K562 (cell line): ENCODE measurements at regions not wholly inside any gene's neighbourhood (a gene's known extent, or its start where the extent isn't known, plus 50 kb on each side); places are given as distances from the start of the nearest gene placed in this dataset.

ENCODE experiments used
- ATAC-seq: fragments of 200-7000 bp; cut with Tn5 transposase; 3 replicates; pipeline ENCODE4 v1.9.1; 2020; ENCODE audit warnings: moderate library complexity
- BruUV-seq: library from RNA; stranded (reverse); fragments of 400-500 nt; replicated peaks from 2 replicates; lab custom pipeline; 2021; lab: Mats Ljungman, UMichigan
- CTCF ChIA-PET: fragments of 300-600 bp; formaldehyde crosslinking; extraction: SDS; loops from one replicate; lab custom pipeline; 2021; ENCODE audit warnings: low intra/inter-chr PET ratio; lab: Yijun Ruan, JAX
- POLR2A ChIA-PET: fragments of 300-600, 350-650 bp; sonication (Branson Sonifier 250); formaldehyde crosslinking; extraction: SDS; loops from one replicate; lab custom pipeline; 2021; ENCODE audit warnings: antibody characterized with exemption, inconsistent platforms; lab: Yijun Ruan, JAX
- DNase-seq, 4 experiments: peaks; one replicate each; pipeline versions ENCODE4 v3.0.0 to v3.0.0-alpha.2; 2011 to 2018; ENCODE audit warnings: low spot score in 3 of 4, mixed read lengths in 3 of 4; ENCODE audit errors: extremely low read depth in 1 of 4
- FAIRE-seq: peaks from 2 replicates; lab custom pipeline; 2011; peaks lifted over from hg19 to GRCh38; lab: Jason Lieb, UNC
- H2AFZ ChIP-seq: 2 replicates; pipeline ENCODE4 v1.6.0; 2011; ENCODE audit warnings: low read depth, low read length, control low read depth, inconsistent platforms
- H3K27ac ChIP-seq: fragments of 200-600 bp; 3 replicates; pipeline ENCODE4 v1.8.0; 2011; ENCODE audit warnings: low read depth, mild to moderate bottlenecking, control low read depth, inconsistent platforms, low read length, moderate library complexity, mixed read lengths; ENCODE audit errors: extremely low read depth
- H3K27me3 ChIP-seq, 2 experiments: fragments of 300-600 bp in 1 of 2; 2 replicates in 1 of 2; 3 replicates in 1 of 2; pipeline versions ENCODE4 v1.6.0 to v1.8.0; 2011; ENCODE audit warnings: inconsistent platforms in 2 of 2, low read length in 2 of 2, mild to moderate bottlenecking in 1 of 2, mixed read lengths in 1 of 2, moderate library complexity in 1 of 2; ENCODE audit not compliant: control insufficient read depth in 2 of 2, insufficient read depth in 2 of 2
- H3K36me3 ChIP-seq: fragments of 300-600 bp; 3 replicates; pipeline ENCODE4 v1.8.0; 2011; ENCODE audit warnings: mild to moderate bottlenecking, low read length, inconsistent platforms; ENCODE audit not compliant: control insufficient read depth, insufficient read depth
- H3K4me1 ChIP-seq, 2 experiments: fragments of 200-600 bp in 1 of 2; replicated peaks in 1 of 2; 2 replicates in 1 of 2; 3 replicates in 1 of 2; pipeline versions ENCODE4 v1.5.1 to v1.8.0; 2011; ENCODE audit warnings: inconsistent platforms in 2 of 2, low read length in 2 of 2, mild to moderate bottlenecking in 1 of 2, mixed read lengths in 1 of 2, moderate library complexity in 1 of 2; ENCODE audit not compliant: control insufficient read depth in 2 of 2, insufficient read depth in 2 of 2
- H3K4me2 ChIP-seq: 2 replicates; pipeline ENCODE4 v1.6.1; 2011; ENCODE audit warnings: low read length, control low read depth, inconsistent platforms, mixed read lengths; ENCODE audit not compliant: insufficient read depth
- H3K4me3 ChIP-seq: fragments of 200-600 bp; sonication (generic), shearing (Covaris generic); 2 replicates; pipeline ENCODE4 v1.5.1; 2016; ENCODE audit warnings: control low read depth, inconsistent platforms
- H3K79me2 ChIP-seq: fragments of 200-600 bp; 3 replicates; pipeline ENCODE4 v1.8.0; 2011; ENCODE audit warnings: low read length, inconsistent platforms; ENCODE audit not compliant: control insufficient read depth, insufficient read depth
- H3K9ac ChIP-seq, 2 experiments: 2 replicates each; pipeline versions ENCODE4 v1.6.0 to v1.6.1; 2011; ENCODE audit warnings: low read depth in 2 of 2, low read length in 2 of 2, control low read depth in 1 of 2, inconsistent platforms in 1 of 2, mild to moderate bottlenecking in 1 of 2, mixed read lengths in 1 of 2; ENCODE audit not compliant: insufficient read depth in 1 of 2
- H3K9me1 ChIP-seq: one replicate; pipeline ENCODE4 v1.6.0; 2011; ENCODE audit warnings: inconsistent platforms, mild to moderate bottlenecking, low read length, moderate library complexity; ENCODE audit not compliant: control insufficient read depth, insufficient read depth
- H3K9me3 ChIP-seq: replicated peaks from 2 replicates; pipeline ENCODE4 v1.5.1; 2011; ENCODE audit warnings: low read depth, low read length, inconsistent platforms; ENCODE audit not compliant: control insufficient read depth, insufficient read depth
- H4K20me1 ChIP-seq: replicated peaks from 2 replicates; pipeline ENCODE4 v1.6.1; 2011; ENCODE audit warnings: low read length, inconsistent platforms, mixed read lengths; ENCODE audit not compliant: control insufficient read depth, insufficient read depth
- KAT2B ChIP-seq: IDR thresholded peaks from one replicate; pipeline ENCODE4 v1.6.1; 2012; ENCODE audit warnings: low read depth, mild to moderate bottlenecking, control low read depth, inconsistent platforms, low read length, moderate library complexity
- KLF1 ChIP-seq: fragments of 450-650 bp; IDR thresholded peaks from 2 replicates; pipeline ENCODE4 v1.6.1; 2016; ENCODE audit warnings: missing genetic modification characterization, missing compliant biosample characterization
- LCOR ChIP-seq: sonication (generic); formaldehyde crosslinking; IDR thresholded peaks from 2 replicates; pipeline ENCODE4 v1.8.0; 2022; ENCODE audit warnings: mild to moderate bottlenecking, missing genetic modification reagents
- MXD1 ChIP-seq: fragments of 250-450 bp; sonication (Bioruptor Pico); IDR thresholded peaks from 2 replicates; pipeline ENCODE4 v1.8.0; 2021; ENCODE audit warnings: borderline replicate concordance, mild to moderate bottlenecking, moderate library complexity; ENCODE audit not compliant: poor library complexity, severe bottlenecking
- RERE ChIP-seq: sonication (generic); formaldehyde crosslinking; IDR thresholded peaks from 2 replicates; pipeline ENCODE4 v1.8.0; 2023; ENCODE audit warnings: missing genetic modification reagents, mild to moderate bottlenecking, borderline replicate concordance
- TBL1XR1 ChIP-seq, 2 experiments: IDR thresholded peaks; 2 replicates each; pipeline ENCODE4 v1.6.1; 2012; ENCODE audit warnings: improper control_type of control experiment in 2 of 2, low read length in 2 of 2, mild to moderate bottlenecking in 1 of 2
- TEAD1 ChIP-seq, 2 experiments: fragments of 450-650 bp in 1 of 2; sonication (generic) in 1 of 2; formaldehyde crosslinking; IDR thresholded peaks; 2 replicates each; pipeline versions ENCODE4 v1.4.0 to v1.8.0; 2020 to 2022; ENCODE audit warnings: mild to moderate bottlenecking in 2 of 2, missing genetic modification reagents in 1 of 2
- THAP7 ChIP-seq: fragments of 250-450 bp; sonication (Bioruptor Pico); IDR thresholded peaks from 2 replicates; pipeline ENCODE4 v1.5.0; 2021
- ZNF518B ChIP-seq: fragments of 250-450 bp; sonication (Bioruptor Pico); IDR thresholded peaks from 2 replicates; pipeline ENCODE4 v1.5.0; 2021; ENCODE audit warnings: mild to moderate bottlenecking, moderate library complexity
- WGBS: fragments of 100-300 bp; shearing (Covaris generic); methylation state at CpG from one replicate; pipeline ENCODE4 v1.1.6; 2016; ENCODE audit warnings: low coverage, mixed read lengths; ENCODE audit not compliant: insufficient coverage; ENCODE audit errors: missing lambda C conversion rate; 5-methylcytosine and 5-hydroxymethylcytosine counted together
- in situ Hi-C: fragments of 300-500 bp; cut with MboI; formaldehyde crosslinking; loops from 4 replicates; pipeline ENCODE4 v1.15.0; 2018; ENCODE audit warnings: inconsistent platforms, mixed read lengths
- intact Hi-C: fragments of 100-400 bp; cut with micrococcal nuclease; formaldehyde crosslinking; loops from 2 replicates; pipeline ENCODE4 v1.14.2; 2022

- CTCF ChIA-PET = no interaction called here
- no peak overlapping the region for H3K9ac ChIP-seq
- WGBS = 3% methylated on average over 5 of the region's 5 CpGs
- TF ChIP-seq LCOR (CRISPR knock-in tag) (no peak), RERE (CRISPR knock-in tag) (no peak), KLF1 (tag) (no peak), ZNF518B (no peak), TBL1XR1 (IDR thresholded peaks at IDR 0.05; ENCODE audit: low read length in 2 of 2) (no peak), THAP7 (CRISPR knock-in tag) (no peak), TEAD1 (CRISPR knock-in tag; IDR thresholded peaks at IDR 0.05) (no peak), KAT2B (no peak), MXD1 (no peak)
Observed at GRCh38 chr1:229859026-229859425, 208.0 kb upstream of the GALNT2 start.

More at GRCh38 chr1:229859026-229859425, 208.0 kb upstream of the GALNT2 start:
- H3K36me3 ChIP-seq = no peaks in the 10 kb centered on the region
- POLR2A ChIA-PET = interaction anchor here (0.8 kb wide), 1 partner anchor 369 kb away, joined by 3 read pairs; no protein-coding TSS in a partner anchor
- DNase-seq = no peak
- H3K79me2 ChIP-seq = no peaks in the 10 kb centered on the region
- no peak overlapping the region for H3K27ac ChIP-seq
- H3K27me3 ChIP-seq = peaks cover 49 to 50% of the 10 kb centered on the region in 2 experiments
- peaks cover 3% of the 10 kb centered on the region; the same call in 1 of the 2 replicates for H4K20me1 ChIP-seq
- H3K4me1 ChIP-seq = no peaks in the 10 kb centered on the region
- BruUV-seq = no TSS peak
- H3K9me1 ChIP-seq = no peaks in the 10 kb centered on the region
- H3K4me2 ChIP-seq = no peak overlapping the region
- H2AFZ ChIP-seq = no peak overlapping the region
- intact Hi-C loops (no loop called here), in situ Hi-C loops (no loop called here)
- ATAC-seq = no peak
- H3K4me3 ChIP-seq = no peak overlapping the region
- no peak for FAIRE-seq
- no peaks in the 10 kb centered on the region for H3K9me3 ChIP-seq
